ENCODE measurements at regions not wholly inside any gene's neighbourhood (a gene's known extent, or its start where the extent isn't known, plus 50 kb on each side); places are given as distances from the start of the nearest gene placed in this dataset.
A peak's percentile ranks its signal among the peaks of the same experiment; 100 is the strongest.

DNA sequence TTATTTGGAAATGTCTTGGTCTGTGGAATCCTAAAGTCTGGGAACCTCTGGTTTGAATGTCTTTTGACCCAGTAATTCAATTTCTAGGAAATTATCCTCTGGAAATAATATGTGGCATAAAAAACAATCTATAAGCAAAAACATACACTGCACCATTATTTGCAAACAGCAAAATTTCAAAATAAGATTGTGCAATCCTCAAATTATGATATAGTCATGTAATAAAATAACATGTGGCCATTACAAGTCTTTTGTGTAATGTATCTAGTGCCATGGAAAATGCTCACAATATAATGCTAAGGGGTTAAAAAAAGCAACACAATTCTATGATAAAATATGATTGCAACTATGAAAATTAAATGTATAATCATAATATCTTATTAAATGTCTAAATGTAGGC lies 312.9 kb upstream of the RUNX1 start:
- H3K4me2 ChIP-seq: no peak overlapping the region
- TF ChIP-seq Cebpa-rat (IDR thresholded peaks at IDR 0.05): peak; percentile 9; the same call in 1 of the 2 replicates
- no peak overlapping the region for H3K9ac ChIP-seq
- no peaks in the 10 kb centered on the region for H3K4me1 ChIP-seq
- no peaks in the 10 kb centered on the region; the same call in 1 of the 2 replicates for H3K9me3 ChIP-seq
- no peak overlapping the region for H3K27ac ChIP-seq
- H4K20me1 ChIP-seq: no peaks in the 10 kb centered on the region
- H3K27me3 ChIP-seq: no peaks in the 10 kb centered on the region
- H3K4me3 ChIP-seq: no peak overlapping the region
- H3K36me3 ChIP-seq: no peaks in the 10 kb centered on the region

DNA sequence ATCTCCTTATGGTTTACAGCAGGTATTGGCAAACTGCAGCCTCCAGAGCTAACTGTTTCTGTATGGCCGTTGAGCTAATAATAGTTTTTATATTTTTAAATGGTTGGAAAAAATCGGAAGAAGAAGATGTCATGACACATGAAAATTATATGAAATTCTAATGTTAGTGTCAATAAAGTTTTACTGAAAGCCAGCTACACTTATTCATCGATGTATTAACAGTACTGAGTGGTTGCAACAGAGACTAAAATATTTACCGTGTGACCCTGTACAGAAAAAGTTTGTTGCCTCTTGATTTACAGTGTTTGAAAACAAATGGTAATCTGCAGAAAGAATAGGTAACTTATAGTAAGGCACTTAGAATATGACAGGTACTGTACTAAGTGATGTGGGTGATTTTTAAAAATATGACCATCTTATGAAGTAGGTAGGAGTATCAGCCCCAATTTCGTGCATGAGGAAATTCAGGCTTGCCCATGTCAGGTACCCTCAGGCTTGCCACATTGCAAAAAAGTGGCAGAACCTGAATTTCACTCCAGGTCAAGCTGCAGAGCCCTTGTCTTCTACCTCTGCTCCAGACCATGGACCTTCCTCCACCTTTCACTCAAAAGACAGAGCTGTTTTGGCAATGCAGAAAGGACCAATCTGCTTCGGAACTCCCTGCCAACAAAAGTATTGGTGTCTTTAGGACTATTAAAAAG lies 311.9 kb upstream of the RUNX1 start:
- Histone ChIP-seq H3K9ac (no peak overlapping the region), H3K4me1 (no peaks in the 10 kb centered on the region), H3K27me3 (no peaks in the 10 kb centered on the region), H3K36me3 (no peaks in the 10 kb centered on the region), H3K4me3 (no peak overlapping the region), H3K4me2 (no peak overlapping the region), H4K20me1 (no peaks in the 10 kb centered on the region), H3K27ac (no peak overlapping the region), H3K9me3 (no peaks in the 10 kb centered on the region; the same call in 1 of the 2 replicates)
- TF ChIP-seq Cebpa-rat (IDR thresholded peaks at IDR 0.05): no peak

- TF ChIP-seq Cebpa-rat (IDR thresholded peaks at IDR 0.05): no peak
- Histone ChIP-seq H3K9me3 (peaks cover 3% of the 10 kb centered on the region; the same call in 1 of the 2 replicates), H3K27me3 (no peaks in the 10 kb centered on the region), H3K27ac (no peak overlapping the region), H3K9ac (no peak overlapping the region), H3K36me3 (no peaks in the 10 kb centered on the region), H3K4me1 (no peaks in the 10 kb centered on the region), H4K20me1 (no peaks in the 10 kb centered on the region), H3K4me2 (no peak overlapping the region), H3K4me3 (no peak overlapping the region)
These were observed 310.0 kb upstream of the RUNX1 start for GRCh38 chr21:35359076-35359475.

GRCh38 chr21:35358008-35358407 lies 308.9 kb upstream of the RUNX1 start:
- peaks cover 3% of the 10 kb centered on the region; the same call in 1 of the 2 replicates for H3K9me3 ChIP-seq
- H3K9ac ChIP-seq: no peak overlapping the region
- no peaks in the 10 kb centered on the region for H4K20me1 ChIP-seq
- no peak overlapping the region for H3K27ac ChIP-seq
- H3K27me3 ChIP-seq: no peaks in the 10 kb centered on the region
- H3K36me3 ChIP-seq: no peaks in the 10 kb centered on the region
- TF ChIP-seq Cebpa-rat (IDR thresholded peaks at IDR 0.05): no peak
- no peak overlapping the region for H3K4me3 ChIP-seq
- H3K4me2 ChIP-seq: no peak overlapping the region
- no peaks in the 10 kb centered on the region for H3K4me1 ChIP-seq

- no peaks in the 10 kb centered on the region for H4K20me1 ChIP-seq
- no peaks in the 10 kb centered on the region for H3K27me3 ChIP-seq
- no peaks in the 10 kb centered on the region for H3K36me3 ChIP-seq
- H3K27ac ChIP-seq: no peak overlapping the region
- TF ChIP-seq Cebpa-rat (IDR thresholded peaks at IDR 0.05): no peak
- H3K9ac ChIP-seq: no peak overlapping the region
- no peak overlapping the region for H3K4me2 ChIP-seq
- H3K4me3 ChIP-seq: no peak overlapping the region
- H3K9me3 ChIP-seq: peaks cover 3% of the 10 kb centered on the region; the same call in 1 of the 2 replicates
- H3K4me1 ChIP-seq: no peaks in the 10 kb centered on the region
These were observed 308.1 kb upstream of the RUNX1 start for GRCh38 chr21:35357041-35357780.

GRCh38 chr21:35354078-35354477 lies 305.0 kb upstream of the RUNX1 start:
- H3K27me3 ChIP-seq: no peaks in the 10 kb centered on the region
- H4K20me1 ChIP-seq: no peaks in the 10 kb centered on the region
- no peaks in the 10 kb centered on the region for H3K36me3 ChIP-seq
- H3K4me3 ChIP-seq: no peak overlapping the region
- no peak overlapping the region for H3K9ac ChIP-seq
- no peaks in the 10 kb centered on the region for H3K4me1 ChIP-seq
- no peak overlapping the region for H3K27ac ChIP-seq
- no peak overlapping the region for H3K4me2 ChIP-seq
- TF ChIP-seq Cebpa-rat (IDR thresholded peaks at IDR 0.05): no peak
- peaks cover 3% of the 10 kb centered on the region; the same call in 1 of the 2 replicates for H3K9me3 ChIP-seq

- peaks cover 3% of the 10 kb centered on the region; the same call in 1 of the 2 replicates for H3K9me3 ChIP-seq
- no peaks in the 10 kb centered on the region for H3K36me3 ChIP-seq
- H3K9ac ChIP-seq: no peak overlapping the region
- no peaks in the 10 kb centered on the region for H3K4me1 ChIP-seq
- no peak overlapping the region for H3K27ac ChIP-seq
- H3K4me3 ChIP-seq: no peak overlapping the region
- H3K27me3 ChIP-seq: no peaks in the 10 kb centered on the region
- H3K4me2 ChIP-seq: no peak overlapping the region
- TF ChIP-seq Cebpa-rat (IDR thresholded peaks at IDR 0.05): no peak
- no peaks in the 10 kb centered on the region for H4K20me1 ChIP-seq
These were observed 303.7 kb upstream of the RUNX1 start for GRCh38 chr21:35352793-35353192.

GRCh38 chr21:35352066-35352770 lies 303.1 kb upstream of the RUNX1 start:
- no peaks in the 10 kb centered on the region for H3K36me3 ChIP-seq
- H3K4me2 ChIP-seq: no peak overlapping the region
- TF ChIP-seq Cebpa-rat (IDR thresholded peaks at IDR 0.05): no peak
- no peaks in the 10 kb centered on the region for H4K20me1 ChIP-seq
- H3K9me3 ChIP-seq: peaks cover 3% of the 10 kb centered on the region; the same call in 1 of the 2 replicates
- no peak overlapping the region for H3K4me3 ChIP-seq
- no peaks in the 10 kb centered on the region for H3K4me1 ChIP-seq
- H3K27ac ChIP-seq: no peak overlapping the region
- H3K9ac ChIP-seq: no peak overlapping the region
- no peaks in the 10 kb centered on the region for H3K27me3 ChIP-seq

DNA sequence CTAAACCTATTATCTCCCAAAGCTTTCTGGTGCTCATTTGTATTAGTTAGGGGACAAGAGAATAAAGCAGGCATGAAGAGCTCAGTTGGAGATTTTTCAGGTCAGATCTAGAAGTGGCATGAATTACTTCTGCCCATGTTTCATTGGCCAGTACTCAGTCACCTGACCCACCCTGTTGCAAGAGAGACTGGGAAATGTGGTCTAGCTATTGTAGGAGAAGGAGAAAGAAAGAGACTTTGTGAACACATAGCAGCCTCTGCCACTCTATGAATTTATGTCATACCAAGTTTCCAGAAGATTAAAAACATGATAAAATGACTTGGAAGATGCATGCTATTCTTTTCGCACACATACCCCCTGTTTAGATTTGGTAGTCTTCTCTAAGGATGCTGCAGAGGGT lies 302.3 kb upstream of the RUNX1 start:
- no peak for TF ChIP-seq Cebpa-rat (IDR thresholded peaks at IDR 0.05)
- no peak overlapping the region for H3K4me2 ChIP-seq
- H3K4me1 ChIP-seq: no peaks in the 10 kb centered on the region
- H3K9ac ChIP-seq: no peak overlapping the region
- no peaks in the 10 kb centered on the region for H3K27me3 ChIP-seq
- no peak overlapping the region for H3K27ac ChIP-seq
- H3K9me3 ChIP-seq: peaks cover 3% of the 10 kb centered on the region; the same call in 1 of the 2 replicates
- no peaks in the 10 kb centered on the region for H3K36me3 ChIP-seq
- no peak overlapping the region for H3K4me3 ChIP-seq
- no peaks in the 10 kb centered on the region for H4K20me1 ChIP-seq

- Histone ChIP-seq H3K4me1 (no peaks in the 10 kb centered on the region), H4K20me1 (no peaks in the 10 kb centered on the region), H3K4me2 (no peak overlapping the region), H3K27ac (no peak overlapping the region), H3K9me3 (peaks cover 3% of the 10 kb centered on the region; the same call in 1 of the 2 replicates), H3K36me3 (no peaks in the 10 kb centered on the region), H3K27me3 (no peaks in the 10 kb centered on the region), H3K9ac (no peak overlapping the region), H3K4me3 (no peak overlapping the region)
- no peak for TF ChIP-seq Cebpa-rat (IDR thresholded peaks at IDR 0.05)
These were observed 301.9 kb upstream of the RUNX1 start for GRCh38 chr21:35350965-35351364.
